Keratinocyte (primary cell): ENCODE measurements at regions not wholly inside any gene's neighbourhood (a gene's known extent, or its start where the extent isn't known, plus 50 kb on each side); places are given as distances from the start of the nearest gene placed in this dataset.

ENCODE experiments used
- DNase-seq: peaks from one replicate; pipeline ENCODE4 v3.0.0-alpha.2; 2011; ENCODE audit warnings: low read depth, missing footprints, low spot score
- FAIRE-seq: peaks from 2 replicates; lab custom pipeline; 2011; peaks lifted over from hg19 to GRCh38; lab: Jason Lieb, UNC
- H2AFZ ChIP-seq: 2 replicates; pipeline ENCODE4 v1.6.0; 2012; ENCODE audit warnings: low read length, control low read depth, inconsistent platforms; ENCODE audit not compliant: control insufficient read depth
- H3K27ac ChIP-seq: 2 replicates; pipeline ENCODE4 v1.5.1; 2011; ENCODE audit warnings: low read length; ENCODE audit not compliant: control insufficient read depth, insufficient read depth
- H3K27me3 ChIP-seq: 3 replicates; pipeline ENCODE4 v1.6.0; 2011; ENCODE audit warnings: low read length; ENCODE audit not compliant: control insufficient read depth, insufficient read depth; ENCODE audit errors: extremely low read depth
- H3K36me3 ChIP-seq, 2 experiments: 2 replicates in 1 of 2; 3 replicates in 1 of 2; pipeline ENCODE4 v1.5.1; 2011; ENCODE audit warnings: low read length in 2 of 2, mild to moderate bottlenecking in 1 of 2; ENCODE audit not compliant: control insufficient read depth in 2 of 2, insufficient read depth in 2 of 2; ENCODE audit errors: extremely low read depth in 1 of 2
- H3K4me1 ChIP-seq: 3 replicates; pipeline ENCODE4 v1.5.1; 2011; ENCODE audit warnings: low read length; ENCODE audit not compliant: control insufficient read depth, insufficient read depth; ENCODE audit errors: extremely low read depth
- H3K4me2 ChIP-seq: 3 replicates; pipeline ENCODE4 v1.6.0; 2011; ENCODE audit warnings: low read depth, low read length; ENCODE audit not compliant: control insufficient read depth, insufficient read depth; ENCODE audit errors: extremely low read depth
- H3K4me3 ChIP-seq, 3 experiments: fragments of 200-600 bp in 1 of 3; sonication (generic) in 1 of 3; 2 replicates in 2 of 3; 3 replicates in 1 of 3; pipeline ENCODE4 v1.5.1; 2011 to 2016; ENCODE audit warnings: low read length in 3 of 3, mild to moderate bottlenecking in 3 of 3, control low read depth in 2 of 3, inconsistent platforms in 1 of 3, low read depth in 1 of 3, mixed read lengths in 1 of 3, mixed run types in 1 of 3, moderate library complexity in 1 of 3; ENCODE audit not compliant: control insufficient read depth in 2 of 3, insufficient read depth in 2 of 3; ENCODE audit errors: extremely low read depth in 1 of 3
- H3K79me2 ChIP-seq: 2 replicates; pipeline ENCODE4 v1.6.0; 2012; ENCODE audit warnings: low read length; ENCODE audit not compliant: control insufficient read depth, insufficient read depth
- H3K9ac ChIP-seq: 3 replicates; pipeline ENCODE4 v1.6.0; 2011; ENCODE audit warnings: low read length; ENCODE audit not compliant: control insufficient read depth, insufficient read depth; ENCODE audit errors: extremely low read depth
- H3K9me1 ChIP-seq: 3 replicates; pipeline ENCODE4 v1.6.0; 2011; ENCODE audit warnings: low read length; ENCODE audit not compliant: control insufficient read depth, insufficient read depth; ENCODE audit errors: extremely low read depth
- H3K9me3 ChIP-seq: 2 replicates; pipeline ENCODE4 v1.5.1; 2012; ENCODE audit warnings: low read depth, low read length; ENCODE audit not compliant: control insufficient read depth
- H4K20me1 ChIP-seq: 3 replicates; pipeline ENCODE4 v1.6.0; 2011; ENCODE audit warnings: low read length; ENCODE audit not compliant: control insufficient read depth, insufficient read depth; ENCODE audit errors: extremely low read depth
- EZH2 ChIP-seq: IDR thresholded peaks from one replicate; pipeline ENCODE4 v1.6.1; 2012; ENCODE audit warnings: inconsistent platforms, mild to moderate bottlenecking, low read length, moderate library complexity
- dilution Hi-C: fragments of 300-500 bp; cut with MboI; formaldehyde crosslinking; loops from one replicate; pipeline ENCODE4 v1.7.0; 2020; ENCODE audit warnings: low sequenced_read_pairs; ENCODE audit not compliant: extremely low pct_ligation_motif_present
- TF ChIP-seq, protein P1 (sequence below), 3 experiments: IDR thresholded peaks in 1 of 3; conservative IDR thresholded peaks in 1 of 3; optimal IDR thresholded peaks in 1 of 3; 2 replicates in 2 of 3; 3 replicates in 1 of 3; pipeline versions ENCODE3 to v1.5.1; 2011; ENCODE audit warnings: low read length in 3 of 3, mild to moderate bottlenecking in 3 of 3, moderate library complexity in 2 of 3, control low read depth in 1 of 3, inconsistent platforms in 1 of 3; ENCODE audit not compliant: insufficient read depth in 2 of 3; ENCODE audit errors: extremely low read depth in 1 of 3

DNA sequence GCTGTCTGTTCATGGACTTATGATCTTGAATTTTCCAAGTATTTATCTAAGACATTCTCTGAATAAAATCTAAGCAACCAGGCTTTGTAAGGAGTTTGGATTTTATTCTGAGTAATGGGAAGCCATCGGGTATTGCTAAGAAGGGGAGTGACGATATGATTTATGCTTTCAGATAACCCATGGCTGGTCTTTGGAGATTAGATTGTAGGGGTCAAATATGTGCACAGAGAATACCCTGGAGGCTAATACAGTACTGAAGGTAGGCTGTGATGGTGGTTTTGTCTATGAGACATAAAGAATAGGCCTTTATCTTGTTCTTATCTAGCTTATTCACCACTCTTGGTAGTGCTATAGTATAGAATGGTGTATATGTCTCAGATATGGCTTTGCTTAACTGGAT is 60.0 kb upstream of the C5orf46 start:
- peaks cover 3% of the 10 kb centered on the region for H3K4me1 ChIP-seq
- dilution Hi-C loops, result no loop called here
- no peak for FAIRE-seq
- no peak overlapping the region for H3K4me3 ChIP-seq
- TF ChIP-seq, protein P1, sequence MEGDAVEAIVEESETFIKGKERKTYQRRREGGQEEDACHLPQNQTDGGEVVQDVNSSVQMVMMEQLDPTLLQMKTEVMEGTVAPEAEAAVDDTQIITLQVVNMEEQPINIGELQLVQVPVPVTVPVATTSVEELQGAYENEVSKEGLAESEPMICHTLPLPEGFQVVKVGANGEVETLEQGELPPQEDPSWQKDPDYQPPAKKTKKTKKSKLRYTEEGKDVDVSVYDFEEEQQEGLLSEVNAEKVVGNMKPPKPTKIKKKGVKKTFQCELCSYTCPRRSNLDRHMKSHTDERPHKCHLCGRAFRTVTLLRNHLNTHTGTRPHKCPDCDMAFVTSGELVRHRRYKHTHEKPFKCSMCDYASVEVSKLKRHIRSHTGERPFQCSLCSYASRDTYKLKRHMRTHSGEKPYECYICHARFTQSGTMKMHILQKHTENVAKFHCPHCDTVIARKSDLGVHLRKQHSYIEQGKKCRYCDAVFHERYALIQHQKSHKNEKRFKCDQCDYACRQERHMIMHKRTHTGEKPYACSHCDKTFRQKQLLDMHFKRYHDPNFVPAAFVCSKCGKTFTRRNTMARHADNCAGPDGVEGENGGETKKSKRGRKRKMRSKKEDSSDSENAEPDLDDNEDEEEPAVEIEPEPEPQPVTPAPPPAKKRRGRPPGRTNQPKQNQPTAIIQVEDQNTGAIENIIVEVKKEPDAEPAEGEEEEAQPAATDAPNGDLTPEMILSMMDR (optimal IDR thresholded peaks at IDR 0.05 in 1 of 3, IDR thresholded peaks at IDR 0.05 in 1 of 3, conservative IDR thresholded peaks at IDR 0.05 in 1 of 3; ENCODE audit: extremely low read depth in 1 of 3, insufficient read depth in 2 of 3, low read length in 3 of 3), result no peak
- no peak for TF ChIP-seq EZH2
- H3K9ac ChIP-seq, result no peak overlapping the region
- H3K36me3 ChIP-seq, result no peaks in the 10 kb centered on the region
- no peaks in the 10 kb centered on the region for H3K9me1 ChIP-seq
- no peaks in the 10 kb centered on the region for H4K20me1 ChIP-seq
- no peaks in the 10 kb centered on the region for H3K79me2 ChIP-seq
- no peak for DNase-seq
- no peaks in the 10 kb centered on the region for H3K9me3 ChIP-seq
- H3K27ac ChIP-seq, result no peak overlapping the region
- no peaks in the 10 kb centered on the region for H3K27me3 ChIP-seq
- no peak overlapping the region for H3K4me2 ChIP-seq
- no peak overlapping the region for H2AFZ ChIP-seq

DNA sequence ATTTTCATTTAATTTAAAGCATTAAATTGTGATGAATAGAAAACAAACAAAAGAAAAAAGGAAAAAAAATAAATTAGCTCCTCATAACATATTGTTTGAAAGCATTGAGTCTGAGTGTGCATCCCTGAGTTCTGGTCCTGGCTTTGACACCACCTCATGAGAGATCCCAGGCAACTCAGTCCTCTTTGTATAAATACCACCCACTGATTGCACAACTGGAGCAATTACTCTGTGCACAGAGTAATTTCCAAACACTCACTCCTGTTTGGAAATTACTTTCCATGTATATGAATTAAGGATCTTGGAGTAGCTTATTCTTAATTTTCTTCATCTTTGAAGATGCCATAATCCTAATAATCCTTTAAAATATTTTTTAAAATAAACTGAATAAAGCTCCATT is 59.4 kb upstream of the C5orf46 start:
- Histone ChIP-seq H3K9ac (no peak overlapping the region), H3K4me1 (no peaks in the 10 kb centered on the region), H3K79me2 (no peaks in the 10 kb centered on the region), H3K27ac (no peak overlapping the region), H3K36me3 (no peaks in the 10 kb centered on the region), H4K20me1 (no peaks in the 10 kb centered on the region), H3K27me3 (no peaks in the 10 kb centered on the region), H3K9me3 (no peaks in the 10 kb centered on the region), H3K4me2 (no peak overlapping the region), H2AFZ (no peak overlapping the region), H3K4me3 (no peak overlapping the region), H3K9me1 (no peaks in the 10 kb centered on the region)
- DNase-seq (no peak), FAIRE-seq (no peak)
- TF ChIP-seq EZH2, result no peak
- TF ChIP-seq, protein P1 (optimal IDR thresholded peaks at IDR 0.05 in 1 of 3, IDR thresholded peaks at IDR 0.05 in 1 of 3, conservative IDR thresholded peaks at IDR 0.05 in 1 of 3; ENCODE audit: extremely low read depth in 1 of 3, insufficient read depth in 2 of 3, low read length in 3 of 3), result no peak
- dilution Hi-C loops, result no loop called here
